CD4-positive, alpha-beta T cell (primary cell): ENCODE measurements at regions not wholly inside any gene's neighbourhood (a gene's known extent, or its start where the extent isn't known, plus 50 kb on each side); places are given as distances from the start of the nearest gene placed in this dataset.

Experiments used
- ATAC-seq: fragments of 200-7000 bp; cut with Tn5 transposase; one replicate; pipeline ENCODE4 v1.10.0; 2022; ENCODE audit warnings: mild to moderate bottlenecking; ENCODE audit not compliant: poor library complexity
- CTCF ChIA-PET: fragments of 350-600 bp; sonication (Branson Sonifier 250); formaldehyde crosslinking; loops from one replicate; lab custom pipeline; 2021; ENCODE audit warnings: antibody characterized with exemption, inconsistent platforms; lab: Charles Lee
- POLR2A ChIA-PET: fragments of 350-600 bp; sonication (Branson Sonifier 250); formaldehyde crosslinking; loops from one replicate; lab custom pipeline; 2021; ENCODE audit warnings: antibody characterized with exemption, inconsistent platforms; lab: Charles Lee
- DNase-seq, 14 experiments: peaks; one replicate each; pipeline ENCODE4 v3.0.0-alpha.2; 2013 to 2020; ENCODE audit warnings: mixed read lengths in 2 of 14
- H3K27ac ChIP-seq, 2 donors: one replicate each; pipeline versions ENCODE4 v1.5.1 to v1.7.0; 2013; ENCODE audit warnings: low read length in 2 of 2, low read depth in 1 of 2, mild to moderate bottlenecking in 1 of 2
- H3K27me3 ChIP-seq, 2 experiments: 1 replicate in 1 of 2; 2 replicates in 1 of 2; pipeline versions ENCODE4 v1.6.1 to v1.7.0; 2013; ENCODE audit warnings: low read length in 2 of 2, control low read depth in 1 of 2, mild to moderate bottlenecking in 1 of 2, moderate library complexity in 1 of 2; ENCODE audit not compliant: insufficient read depth in 2 of 2, control insufficient read depth in 1 of 2
- H3K36me3 ChIP-seq: one replicate; pipeline ENCODE4 v1.6.1; 2013; ENCODE audit warnings: low read length, control low read depth; ENCODE audit not compliant: insufficient read depth
- H3K4me1 ChIP-seq: one replicate; pipeline ENCODE4 v1.6.1; 2013; ENCODE audit warnings: low read length, control low read depth; ENCODE audit not compliant: insufficient read depth
- H3K4me3 ChIP-seq: one replicate; pipeline ENCODE4 v1.5.1; 2013; ENCODE audit warnings: mild to moderate bottlenecking, low read length, moderate library complexity
- H3K9me3 ChIP-seq, 2 experiments: 1 replicate in 1 of 2; 2 replicates in 1 of 2; pipeline versions ENCODE4 v1.6.1 to v1.7.0; 2013; ENCODE audit warnings: low read length in 2 of 2, mild to moderate bottlenecking in 2 of 2, control low read depth in 1 of 2, moderate library complexity in 1 of 2; ENCODE audit not compliant: control insufficient read depth in 1 of 2, insufficient read depth in 1 of 2
- H3K27ac Mint-ChIP-seq: one replicate; pipeline ENCODE4 v1.8.0; 2020; ENCODE audit warnings: mixed read lengths
- H3K27me3 Mint-ChIP-seq: one replicate; pipeline ENCODE4 v1.8.0; 2021; ENCODE audit warnings: mixed read lengths
- H3K36me3 Mint-ChIP-seq: one replicate; pipeline ENCODE4 v1.8.0; 2021; ENCODE audit warnings: low read depth, mixed read lengths
- H3K4me1 Mint-ChIP-seq: one replicate; pipeline ENCODE4 v1.8.0; 2021; ENCODE audit warnings: low read depth, mixed read lengths
- H3K4me3 Mint-ChIP-seq: one replicate; pipeline ENCODE4 v1.8.0; 2020; ENCODE audit warnings: mild to moderate bottlenecking, mixed read lengths
- H3K9me3 Mint-ChIP-seq: one replicate; pipeline ENCODE4 v1.8.0; 2020; ENCODE audit warnings: mixed read lengths
- CTCF ChIP-seq: fragments of 200-600 bp; IDR thresholded peaks from one replicate; pipeline ENCODE4 v1.8.0; 2022; ENCODE audit warnings: antibody characterized with exemption, mild to moderate bottlenecking
- intact Hi-C, 2 experiments: fragments of 100-400 bp; cut with DNase I in 1 of 2; cut with micrococcal nuclease in 1 of 2; formaldehyde crosslinking; loops; one replicate each; pipeline versions ENCODE4 v1.15.1 to v1.9.0; 2023 to 2025; cut with DNase I, micrococcal nuclease

DNA sequence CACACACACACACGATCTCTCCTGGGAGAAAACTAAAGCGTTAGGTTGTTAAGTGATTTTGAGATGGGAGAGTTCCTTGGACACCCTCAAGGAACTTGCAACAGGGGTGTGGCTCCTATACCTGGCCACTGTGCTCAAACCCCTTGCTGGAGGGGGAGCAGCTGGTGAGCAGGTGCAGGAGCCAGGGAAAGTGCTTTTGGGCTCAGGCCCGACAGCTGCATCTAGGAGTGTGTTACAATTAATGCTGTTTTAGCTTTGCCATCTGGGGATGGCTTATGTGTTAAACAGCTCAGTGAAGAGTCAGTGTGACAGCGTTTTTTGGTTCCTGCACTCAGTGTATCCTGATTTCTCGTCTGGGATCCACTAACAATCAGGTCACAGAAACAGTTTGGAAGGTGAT is 510.8 kb downstream of the TRIB2 start:
- DNase-seq (no peak), ATAC-seq (no peak)
- peaks cover 4% of the 10 kb centered on the region for H3K27me3 Mint-ChIP-seq
- ChIA-PET CTCF (no interaction called here), POLR2A (no interaction called here)
- no peak overlapping the region for H3K4me3 Mint-ChIP-seq
- intact Hi-C loops, result no loop called here
- no peak overlapping the region for H3K27ac Mint-ChIP-seq
- H3K4me1 Mint-ChIP-seq, result no peaks in the 10 kb centered on the region
- Histone ChIP-seq H3K4me1 (no peaks in the 10 kb centered on the region), H3K9me3 (no peaks in the 10 kb centered on the region), H3K27me3 (no peaks in the 10 kb centered on the region), H3K36me3 (no peaks in the 10 kb centered on the region), H3K27ac (no peak overlapping the region), H3K4me3 (no peak overlapping the region)
- H3K9me3 Mint-ChIP-seq, result no peaks in the 10 kb centered on the region
- no peaks in the 10 kb centered on the region for H3K36me3 Mint-ChIP-seq
- no peak for TF ChIP-seq CTCF

- ATAC-seq (no peak), DNase-seq (no peak)
- ChIA-PET CTCF (no interaction called here), POLR2A (no interaction called here)
- H3K9me3 Mint-ChIP-seq, result no peaks in the 10 kb centered on the region
- no peak overlapping the region for H3K4me3 ChIP-seq
- no peaks in the 10 kb centered on the region for H3K4me1 Mint-ChIP-seq
- TF ChIP-seq CTCF, result no peak
- no peaks in the 10 kb centered on the region for H3K27me3 ChIP-seq
- no peaks in the 10 kb centered on the region for H3K4me1 ChIP-seq
- no peaks in the 10 kb centered on the region for H3K36me3 ChIP-seq
- H3K9me3 ChIP-seq, result no peaks in the 10 kb centered on the region
- intact Hi-C loops, result no loop called here
- H3K27ac ChIP-seq, result no peak overlapping the region
- H3K27me3 Mint-ChIP-seq, result peaks cover 4% of the 10 kb centered on the region
- H3K4me3 Mint-ChIP-seq, result no peak overlapping the region
- H3K27ac Mint-ChIP-seq, result no peak overlapping the region
- H3K36me3 Mint-ChIP-seq, result no peaks in the 10 kb centered on the region
Measured at GRCh38 chr2:13230221-13230620, 513.5 kb downstream of the TRIB2 start.

- H3K27me3 ChIP-seq, result no peaks in the 10 kb centered on the region
- H3K4me3 Mint-ChIP-seq, result no peak overlapping the region
- POLR2A ChIA-PET, result no interaction called here
- intact Hi-C loops, result no loop called here
- H3K27ac Mint-ChIP-seq, result no peak overlapping the region
- CTCF ChIA-PET, result no interaction called here
- no peak overlapping the region for H3K4me3 ChIP-seq
- DNase-seq, result no peak
- no peaks in the 10 kb centered on the region for H3K4me1 Mint-ChIP-seq
- no peaks in the 10 kb centered on the region for H3K9me3 Mint-ChIP-seq
- H3K4me1 ChIP-seq, result no peaks in the 10 kb centered on the region
- no peaks in the 10 kb centered on the region for H3K36me3 Mint-ChIP-seq
- no peaks in the 10 kb centered on the region for H3K27me3 Mint-ChIP-seq
- TF ChIP-seq CTCF, result no peak
- no peaks in the 10 kb centered on the region for H3K9me3 ChIP-seq
- ATAC-seq, result no peak
- H3K27ac ChIP-seq, result no peak overlapping the region
- no peaks in the 10 kb centered on the region for H3K36me3 ChIP-seq
Measured at GRCh38 chr2:13240061-13240460, 523.3 kb downstream of the TRIB2 start.
